ENCODE measurements at regions not wholly inside any gene's neighbourhood (a gene's known extent, or its start where the extent isn't known, plus 50 kb on each side); places are given as distances from the start of the nearest gene placed in this dataset.

DNA sequence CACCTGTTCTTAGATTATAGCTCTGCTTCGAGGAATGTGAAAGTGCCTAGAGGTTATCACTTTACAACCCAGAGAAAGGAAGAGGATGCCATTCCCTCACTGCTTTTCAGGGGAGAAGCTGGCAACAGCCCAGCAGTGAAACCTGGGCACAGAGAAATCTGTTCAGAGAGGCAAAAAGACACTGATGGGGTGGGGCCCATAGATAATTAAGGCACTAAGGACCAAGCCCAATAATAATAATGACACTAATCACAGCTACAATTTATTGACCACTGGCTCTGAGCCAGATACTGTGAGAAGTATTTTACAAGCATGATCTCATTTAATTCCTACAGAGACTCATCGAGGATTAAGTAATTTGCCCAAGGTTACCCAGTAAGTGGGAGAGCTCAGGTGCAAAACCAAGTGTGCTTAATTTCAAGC, 168.3 kb downstream of the PIK3R1 start:
- TF ChIP-seq, protein P1, sequence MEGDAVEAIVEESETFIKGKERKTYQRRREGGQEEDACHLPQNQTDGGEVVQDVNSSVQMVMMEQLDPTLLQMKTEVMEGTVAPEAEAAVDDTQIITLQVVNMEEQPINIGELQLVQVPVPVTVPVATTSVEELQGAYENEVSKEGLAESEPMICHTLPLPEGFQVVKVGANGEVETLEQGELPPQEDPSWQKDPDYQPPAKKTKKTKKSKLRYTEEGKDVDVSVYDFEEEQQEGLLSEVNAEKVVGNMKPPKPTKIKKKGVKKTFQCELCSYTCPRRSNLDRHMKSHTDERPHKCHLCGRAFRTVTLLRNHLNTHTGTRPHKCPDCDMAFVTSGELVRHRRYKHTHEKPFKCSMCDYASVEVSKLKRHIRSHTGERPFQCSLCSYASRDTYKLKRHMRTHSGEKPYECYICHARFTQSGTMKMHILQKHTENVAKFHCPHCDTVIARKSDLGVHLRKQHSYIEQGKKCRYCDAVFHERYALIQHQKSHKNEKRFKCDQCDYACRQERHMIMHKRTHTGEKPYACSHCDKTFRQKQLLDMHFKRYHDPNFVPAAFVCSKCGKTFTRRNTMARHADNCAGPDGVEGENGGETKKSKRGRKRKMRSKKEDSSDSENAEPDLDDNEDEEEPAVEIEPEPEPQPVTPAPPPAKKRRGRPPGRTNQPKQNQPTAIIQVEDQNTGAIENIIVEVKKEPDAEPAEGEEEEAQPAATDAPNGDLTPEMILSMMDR (IDR thresholded peaks at IDR 0.05), result no peak
- no peak for TF ChIP-seq ZFX (IDR thresholded peaks at IDR 0.05; ENCODE audit: borderline replicate concordance)
